Right forelimb (tissue), 1 donor: ENCODE measurements at regions not wholly inside any gene's neighbourhood (a gene's known extent, or its start where the extent isn't known, plus 50 kb on each side); places are given as distances from the start of the nearest gene placed in this dataset.

Experiments used
- DNase-seq: peaks from one replicate; pipeline ENCODE4 v3.0.0-alpha.2; 2018

DNA sequence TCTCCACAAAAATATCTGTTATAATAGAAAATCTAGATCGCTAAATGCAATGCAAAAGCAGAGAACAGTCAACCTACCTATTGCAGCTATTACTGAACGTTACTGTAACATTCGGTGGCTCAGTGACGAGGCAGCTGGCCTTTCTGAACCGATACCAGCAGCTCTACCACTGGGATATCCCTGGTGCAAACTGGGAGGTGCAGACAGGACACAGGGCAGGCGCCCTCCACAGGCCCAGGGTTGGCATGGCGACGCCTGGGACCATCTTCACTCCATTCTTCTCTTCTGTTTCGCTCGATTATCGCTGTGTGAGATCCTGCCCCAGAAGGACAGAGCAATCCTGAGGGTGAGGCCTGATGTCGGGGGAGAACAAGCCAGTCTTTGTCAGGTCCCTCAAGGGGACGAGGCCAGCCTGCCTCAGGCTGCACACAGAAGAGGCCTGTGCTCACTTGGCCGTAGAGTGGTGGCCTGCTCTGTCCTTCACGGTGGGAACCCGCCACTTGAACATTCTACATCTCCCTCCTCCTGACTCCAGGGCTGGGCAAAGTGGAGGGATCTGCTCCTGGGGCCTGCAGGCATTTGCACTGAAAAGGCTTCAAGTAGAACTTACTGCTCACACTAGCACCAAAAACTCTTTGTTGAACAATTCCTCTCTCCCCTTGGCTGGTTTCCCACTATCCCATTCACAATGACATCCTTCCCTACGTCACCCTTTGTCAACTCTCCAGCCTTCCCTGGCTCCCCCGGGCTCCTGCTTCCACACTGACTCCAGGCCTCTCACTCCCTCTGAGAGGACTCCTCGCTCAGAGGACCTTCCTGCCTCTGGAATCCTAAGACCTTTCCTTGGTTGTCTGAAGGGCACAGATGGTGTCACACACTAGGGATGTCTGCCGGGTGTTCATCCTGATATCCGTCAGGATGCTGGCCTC lies 49.7 kb downstream of the CYRIA start:
- peak; percentile 37 for DNase-seq

DNA sequence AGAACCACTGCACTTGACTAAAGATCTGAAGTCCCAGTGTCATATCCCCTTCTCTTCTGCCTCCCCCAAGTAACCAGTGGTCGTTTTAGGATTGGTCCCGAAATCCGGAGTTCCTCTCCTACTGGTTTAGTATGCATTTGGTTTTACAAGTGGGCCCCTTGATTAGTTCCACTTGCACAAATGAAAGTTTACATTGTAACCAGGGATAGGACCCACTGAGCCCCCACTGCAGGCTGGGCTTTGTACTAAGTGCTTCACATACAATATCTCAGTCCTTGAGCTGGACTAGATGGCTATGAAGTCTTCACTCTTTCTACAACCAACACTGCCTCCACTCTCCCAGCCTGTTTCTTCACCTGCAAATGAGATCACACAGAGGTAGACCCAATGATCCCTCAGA lies 50.4 kb downstream of the CYRIA start:
- no peak for DNase-seq

DNA sequence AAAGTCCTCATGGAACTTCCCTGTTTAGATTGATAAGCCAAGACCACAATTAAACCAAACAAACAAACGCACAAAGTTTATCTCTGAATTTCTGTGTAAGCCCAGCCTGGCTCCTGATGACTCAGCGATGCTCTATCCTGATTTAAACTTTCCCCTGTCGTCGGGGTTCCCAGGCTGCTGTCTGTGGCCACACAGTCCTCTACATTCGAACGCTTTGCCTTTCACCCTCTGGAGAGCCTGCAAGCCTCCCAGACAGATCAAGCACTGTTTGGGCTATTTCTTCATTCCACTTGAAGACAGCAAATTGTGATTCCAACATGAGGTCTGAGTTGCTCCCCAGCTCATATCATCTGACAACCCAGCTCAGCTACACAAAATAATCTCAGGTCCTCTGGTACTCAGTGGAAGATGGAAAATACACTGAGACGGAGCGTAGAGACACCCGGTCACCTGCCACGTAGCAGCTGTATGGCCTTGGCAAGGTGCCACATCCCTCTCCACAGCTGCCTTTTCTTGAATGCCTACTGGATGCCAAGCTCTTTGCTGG lies 51.2 kb downstream of the CYRIA start:
- no peak for DNase-seq

DNA sequence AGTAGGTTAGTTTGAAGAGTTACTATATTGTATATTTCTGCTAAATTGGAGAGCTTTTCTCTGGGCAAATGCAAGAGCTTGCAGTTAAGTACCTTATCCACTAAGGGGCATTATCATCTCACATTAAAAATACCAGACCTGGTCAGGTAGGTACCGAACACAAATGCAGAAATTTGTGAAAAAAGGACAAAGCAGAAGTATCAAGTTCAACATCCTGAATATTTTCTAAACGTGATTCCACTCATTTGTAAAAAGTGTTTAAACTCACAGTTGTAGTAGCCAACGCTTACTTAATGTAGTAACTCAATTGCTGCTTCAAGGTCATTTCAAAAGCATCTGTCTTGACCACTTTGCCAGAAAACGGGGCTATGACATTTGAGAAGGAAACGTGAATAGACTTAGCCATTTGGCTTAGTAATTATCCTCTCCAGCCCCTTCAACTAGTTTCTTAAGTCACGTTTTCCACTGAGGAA lies 52.1 kb downstream of the CYRIA start:
- no peak for DNase-seq

DNA sequence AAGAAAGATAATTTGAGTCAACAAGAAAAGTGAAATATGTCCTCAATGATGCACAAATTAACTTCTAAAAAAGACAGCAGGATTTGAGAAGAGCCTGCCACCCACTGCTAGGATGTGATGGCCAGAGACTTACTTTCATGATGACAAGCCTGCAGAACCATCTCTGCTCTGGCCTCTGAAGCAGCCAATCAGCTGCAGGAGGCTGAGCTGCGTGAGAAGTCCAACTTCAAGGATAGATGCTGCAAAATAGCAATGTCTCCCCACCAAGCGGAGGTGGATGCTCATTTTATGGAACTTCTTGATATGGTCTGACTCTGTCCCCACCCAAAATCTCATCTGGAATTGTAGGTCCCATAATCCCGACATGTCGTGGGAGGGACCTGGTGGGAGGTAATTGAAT lies 53.1 kb downstream of the CYRIA start:
- no peak for DNase-seq

DNA sequence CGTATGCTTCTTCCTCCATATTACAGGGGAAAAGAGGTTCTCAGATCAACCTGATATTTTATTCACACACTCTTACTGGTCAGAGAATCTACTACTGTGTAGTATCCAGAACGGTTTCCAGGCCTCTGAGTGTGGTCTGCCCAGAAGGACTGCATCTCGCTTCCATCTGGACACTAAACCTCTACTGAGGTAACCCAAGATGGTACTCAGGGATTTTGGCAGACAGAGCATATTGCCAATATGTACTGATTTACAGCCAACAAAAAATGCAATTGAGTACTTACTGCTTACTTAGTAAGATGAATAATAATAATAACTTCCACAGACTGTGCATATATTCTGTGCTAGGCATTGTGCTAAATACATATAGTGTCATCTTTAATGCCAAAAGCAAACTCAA lies 55.8 kb downstream of the CYRIA start:
- no peak for DNase-seq

DNA sequence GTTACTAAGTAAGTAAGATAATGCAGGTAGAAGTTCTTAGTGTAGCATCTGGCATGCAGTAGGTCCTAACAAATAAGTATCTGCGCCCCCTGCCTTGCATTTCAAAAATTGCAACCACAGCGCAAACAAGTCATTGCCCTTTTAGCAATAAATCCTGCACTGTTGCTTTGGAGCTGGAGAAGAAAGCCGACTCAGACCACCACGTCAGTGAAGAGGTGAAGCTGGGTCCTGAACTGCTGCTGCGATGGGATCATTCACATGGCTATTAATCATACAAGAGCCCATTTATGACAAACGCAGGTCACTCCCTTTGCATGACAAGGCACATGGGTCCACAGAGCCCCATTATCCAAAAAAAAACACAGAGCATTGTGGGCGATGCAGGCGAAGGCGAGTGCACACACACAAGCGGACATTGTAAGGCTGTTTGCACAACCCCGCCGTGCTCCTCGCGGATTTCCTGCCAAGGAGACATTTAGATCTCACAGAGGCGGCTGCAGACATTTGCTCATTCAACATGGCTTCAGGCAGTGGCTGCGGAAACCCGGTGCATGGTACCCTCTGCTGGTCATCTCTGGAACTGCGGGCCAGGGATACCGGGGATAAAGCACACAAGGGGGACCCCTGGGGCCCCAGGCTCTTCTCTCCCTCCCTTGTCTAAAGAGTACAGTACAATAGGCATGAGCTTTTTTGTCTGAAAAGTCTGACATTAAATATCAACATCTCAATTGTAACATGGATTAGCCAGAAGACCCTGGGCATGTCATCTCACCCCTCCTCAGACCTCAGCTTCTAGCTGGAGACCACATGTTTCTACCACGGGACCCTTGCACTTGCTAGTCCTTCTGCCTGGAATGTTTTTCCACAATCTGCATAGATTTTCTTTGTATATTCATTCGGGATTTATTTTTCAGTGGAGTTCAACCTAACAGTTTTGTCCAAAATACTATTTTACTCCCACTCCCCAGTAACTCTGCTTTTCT lies 56.7 kb downstream of the CYRIA start:
- DNase-seq: peak; percentile 90

DNA sequence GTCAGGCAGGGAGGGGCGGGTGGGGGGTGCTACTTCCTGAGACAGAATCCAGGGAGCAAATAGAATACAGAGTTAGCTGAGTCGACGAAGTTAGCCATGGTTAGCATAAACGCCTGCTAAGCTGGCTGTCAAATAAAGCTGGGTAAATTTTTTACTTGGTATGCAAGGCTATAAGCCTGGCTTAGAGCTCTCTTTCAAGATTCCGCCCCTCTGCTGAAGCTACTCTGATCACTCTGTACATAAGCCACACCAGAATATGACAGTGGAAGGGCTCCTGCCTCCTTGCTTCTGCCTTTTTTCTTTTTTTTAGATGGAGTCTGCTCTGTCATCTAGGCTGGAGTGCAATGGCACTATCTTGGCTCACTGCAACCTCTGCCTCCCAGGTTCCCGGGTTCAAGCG lies 58.3 kb downstream of the CYRIA start:
- DNase-seq: no peak

DNA sequence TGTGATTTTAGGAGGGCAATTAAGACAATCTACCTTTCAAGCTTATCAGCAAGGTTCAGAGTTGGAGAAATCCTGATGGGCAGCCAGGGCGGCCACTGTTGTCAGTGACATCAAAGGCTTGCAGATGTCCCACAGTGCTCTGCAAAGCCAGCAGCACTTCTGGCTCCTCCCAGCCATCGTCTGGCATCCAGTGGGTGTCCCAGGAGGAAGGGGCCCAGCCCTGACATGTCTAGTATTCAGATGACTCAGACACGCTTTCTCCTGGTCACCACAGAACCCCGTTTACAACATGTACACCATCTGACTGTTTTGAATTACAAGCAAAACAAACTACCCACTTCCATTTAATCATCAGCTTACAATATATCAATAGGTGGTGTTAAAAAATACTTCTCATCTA lies 61.4 kb downstream of the CYRIA start:
- no peak for DNase-seq

DNA sequence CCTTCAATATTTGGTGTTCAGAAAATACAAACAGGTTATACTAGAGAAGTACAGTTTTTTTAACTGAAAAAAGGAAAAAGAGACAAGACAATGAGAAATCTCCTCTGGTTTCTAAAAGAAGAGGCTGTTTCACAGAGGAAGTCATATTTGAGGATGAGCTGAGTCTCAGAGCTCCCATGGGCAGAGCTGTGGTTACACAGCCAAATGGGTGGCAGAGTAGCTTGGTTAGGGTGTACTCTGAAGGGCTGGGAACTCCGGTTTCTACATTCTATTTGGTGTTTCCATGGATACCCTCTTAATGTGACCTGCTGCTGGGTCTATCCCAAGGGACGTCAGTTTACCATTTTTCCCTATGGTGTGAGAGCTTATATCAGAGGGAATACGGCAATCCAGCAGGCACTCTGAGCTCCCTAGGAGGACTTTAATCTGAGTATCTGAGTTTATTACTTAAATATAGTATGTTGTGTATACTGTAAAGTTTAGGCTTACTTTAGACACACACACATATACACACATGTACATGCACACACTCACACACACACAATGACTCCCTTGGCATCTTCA lies 74.2 kb downstream of the CYRIA start:
- no peak for DNase-seq

DNA sequence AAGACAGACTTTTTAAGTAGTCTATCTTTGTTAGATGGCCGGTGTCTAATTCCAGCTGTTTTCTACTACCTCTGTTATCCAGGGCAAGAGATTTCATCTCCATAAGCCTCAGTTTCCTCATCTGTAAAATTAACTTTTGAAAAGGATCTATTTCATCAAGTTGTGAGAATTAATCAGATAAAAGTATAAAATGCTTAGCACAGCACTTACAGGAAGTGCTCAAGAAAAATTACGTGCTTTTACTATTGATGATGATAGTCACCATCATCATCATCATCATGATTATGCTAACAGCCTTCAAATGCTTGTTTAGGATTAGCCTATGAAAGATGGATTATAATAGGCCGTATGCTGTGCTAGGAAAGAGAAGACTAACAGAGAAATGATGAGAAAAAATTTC lies 76.2 kb downstream of the CYRIA start:
- DNase-seq: no peak

DNA sequence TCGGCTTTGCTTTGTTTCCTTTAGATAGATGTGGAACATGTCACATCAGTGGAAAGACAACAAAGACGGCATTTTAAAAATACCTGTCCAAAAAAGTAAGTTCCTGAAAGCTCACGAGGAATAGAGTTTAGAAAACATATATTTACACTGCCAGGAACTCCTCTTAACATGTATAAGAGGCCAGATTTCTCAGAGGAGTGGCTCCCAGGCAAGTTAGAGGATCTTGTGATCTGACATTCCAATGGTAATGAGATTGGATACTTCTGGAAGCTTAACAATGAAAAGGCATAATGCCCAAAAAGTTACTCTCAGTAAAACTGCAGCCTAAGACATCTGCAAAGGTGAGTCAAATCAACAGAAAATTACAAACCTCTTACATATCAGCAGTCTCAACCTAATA lies 77.1 kb downstream of the CYRIA start:
- no peak for DNase-seq

DNA sequence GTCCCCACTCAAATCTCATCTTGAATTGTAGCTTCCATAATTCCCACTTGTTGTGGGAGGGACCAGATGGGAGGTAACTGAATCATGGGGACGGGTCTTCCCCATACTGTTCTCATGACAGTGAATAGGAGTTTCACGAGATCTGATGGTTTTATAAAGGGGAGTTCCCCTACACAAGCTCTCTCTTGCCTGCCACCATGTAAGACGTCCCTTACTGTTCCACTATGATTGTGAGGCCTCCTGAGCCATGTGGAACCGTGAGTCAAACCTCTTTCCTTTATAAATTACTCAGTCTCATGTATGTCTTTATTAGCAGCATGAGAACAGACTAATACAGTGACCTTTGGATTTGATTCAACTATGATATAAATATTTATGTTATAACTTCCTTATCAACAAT lies 78.0 kb downstream of the CYRIA start:
- no peak for DNase-seq

DNA sequence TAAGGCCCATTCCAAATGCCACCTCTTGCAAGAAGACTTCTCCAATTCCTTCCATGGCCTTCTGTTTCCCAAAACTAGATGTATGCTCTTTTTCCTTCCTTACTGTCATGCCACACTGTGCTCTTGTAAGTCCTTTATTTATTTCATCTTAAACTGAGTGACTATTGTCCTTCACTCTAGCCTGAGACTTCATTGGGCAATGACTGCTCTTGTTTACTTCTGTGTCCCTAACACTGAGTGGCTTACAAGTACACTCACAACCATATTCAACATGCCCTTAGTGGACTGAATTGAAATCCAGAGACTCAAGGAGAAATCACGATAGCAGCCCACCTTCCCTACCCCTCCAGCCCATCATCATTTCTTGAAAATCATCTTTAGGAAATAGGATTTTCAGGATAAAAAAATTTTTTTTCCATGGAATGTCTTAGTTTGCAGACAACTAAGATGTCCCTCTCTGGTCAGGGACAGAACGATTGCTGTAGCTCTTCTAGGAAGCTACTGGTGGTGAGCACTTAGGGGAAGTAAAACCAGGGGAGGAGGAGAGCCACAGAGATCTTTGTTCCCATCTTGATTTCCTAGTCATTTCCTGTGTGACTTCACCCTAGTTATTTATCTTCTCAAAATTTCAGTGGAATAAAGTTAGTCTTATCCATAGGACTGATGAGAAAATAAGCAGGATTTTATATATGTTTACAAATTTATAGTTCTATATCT lies 80.7 kb downstream of the CYRIA start:
- no peak for DNase-seq

DNA sequence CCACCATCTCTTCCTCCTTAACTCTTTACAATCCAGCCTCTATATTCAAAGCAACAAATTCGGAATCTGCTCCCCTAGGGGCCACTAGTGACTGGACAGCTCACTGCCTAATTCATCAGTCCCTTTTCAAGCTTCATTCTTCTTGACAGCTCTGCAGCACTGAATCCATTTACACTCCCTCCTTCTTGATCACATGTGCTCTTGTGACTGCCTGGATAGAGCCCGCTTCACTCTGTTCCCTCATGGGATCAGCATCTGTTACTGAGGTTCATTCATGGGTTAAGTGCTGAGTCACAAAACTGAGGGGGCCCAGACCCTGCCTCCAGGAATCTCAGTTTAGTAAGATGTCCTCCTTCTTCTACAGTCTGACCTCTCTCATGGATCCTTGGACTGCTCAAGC lies 81.5 kb downstream of the CYRIA start:
- DNase-seq: no peak

DNA sequence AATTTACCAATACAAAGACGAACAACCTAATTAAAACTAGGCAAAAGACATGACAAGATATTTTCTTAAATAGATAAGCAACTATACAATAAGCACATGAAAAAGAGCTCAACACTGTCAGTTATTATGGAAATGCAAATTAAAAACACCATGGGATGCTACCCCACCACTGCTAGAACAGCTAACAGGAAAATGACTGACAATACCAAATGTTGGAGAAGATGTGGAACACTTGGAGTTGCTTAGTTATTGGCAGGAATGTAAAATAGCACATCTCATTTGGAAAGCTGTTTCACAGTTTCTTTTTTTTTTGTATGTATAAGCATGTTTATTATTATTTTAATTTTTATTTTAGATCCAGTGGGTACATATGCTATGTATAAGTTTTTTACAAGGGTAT lies 84.4 kb downstream of the CYRIA start:
- DNase-seq: no peak

DNA sequence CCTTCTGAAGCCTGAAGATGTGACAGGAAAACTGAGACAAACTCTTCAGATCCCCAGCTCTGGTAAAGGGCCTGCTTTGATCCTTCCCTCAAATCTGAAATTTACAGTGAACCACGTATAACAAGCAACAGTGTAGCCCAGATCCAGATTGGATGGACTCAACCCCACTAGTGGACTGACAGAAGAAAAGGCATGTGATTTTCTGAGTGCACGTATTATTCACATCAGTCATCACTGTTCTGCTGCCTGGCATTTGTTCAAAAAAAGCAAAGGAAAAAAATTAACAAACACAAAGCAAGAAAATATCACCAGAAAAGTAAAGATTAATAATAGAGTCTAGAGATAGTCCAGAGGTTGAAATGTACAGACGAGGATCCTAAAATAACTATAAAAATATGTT lies 87.6 kb downstream of the CYRIA start:
- no peak for DNase-seq

DNA sequence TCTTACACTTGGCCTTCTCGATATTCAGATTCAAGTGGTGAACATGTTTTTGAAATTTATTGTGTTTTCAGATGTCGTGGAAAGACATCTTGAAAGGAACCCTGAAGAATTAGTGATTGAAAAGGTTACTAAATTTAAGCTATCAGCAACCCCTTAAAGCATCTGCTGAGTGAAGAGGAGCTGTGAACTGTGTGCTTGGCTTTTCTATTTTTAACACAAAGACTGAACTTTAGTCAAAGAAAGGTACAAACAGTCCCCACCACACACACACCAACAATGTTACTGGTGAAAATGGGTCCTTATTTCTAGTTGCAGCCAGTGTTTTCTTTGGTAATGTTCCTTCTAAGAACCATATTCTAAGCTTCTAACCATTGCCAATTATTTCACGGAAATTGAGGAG lies 95.1 kb downstream of the CYRIA start:
- DNase-seq: no peak

DNA sequence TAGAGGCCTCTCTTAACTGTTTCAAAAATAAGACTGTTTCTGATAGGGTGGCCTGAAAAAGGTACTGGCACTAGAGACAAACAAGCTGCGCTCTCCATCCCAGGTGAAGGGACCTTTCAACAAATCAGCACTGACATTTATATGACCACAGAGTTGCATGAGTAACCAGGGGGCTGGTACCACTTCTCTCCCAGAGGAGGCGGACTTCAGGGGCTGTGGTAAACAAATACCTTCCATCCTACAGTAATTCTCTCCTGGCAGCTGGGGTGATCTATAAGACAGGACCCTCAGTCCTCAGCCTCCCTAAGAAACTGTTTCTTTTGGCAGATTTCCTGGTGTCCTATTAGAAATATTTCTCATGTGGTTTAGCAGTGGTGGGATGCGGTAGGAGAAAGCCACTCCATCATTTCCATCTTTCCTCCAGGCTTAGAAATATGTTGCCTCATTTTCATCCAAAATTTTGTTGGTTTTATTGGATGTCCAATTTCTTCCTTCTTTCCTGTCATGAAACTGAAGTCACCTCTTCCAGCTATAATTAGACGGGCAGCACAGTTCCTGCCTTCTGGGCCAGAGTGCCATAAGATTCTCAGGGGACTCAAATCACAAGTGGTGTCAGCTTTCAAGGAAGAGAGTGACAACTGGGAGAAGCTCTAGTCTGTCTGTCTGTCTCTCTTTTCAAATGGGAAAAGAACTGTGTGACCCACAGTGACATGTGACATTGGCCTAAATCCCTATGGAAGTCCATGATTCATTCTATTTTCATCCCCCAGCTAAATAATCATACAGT lies 96.4 kb downstream of the CYRIA start:
- DNase-seq: no peak

DNA sequence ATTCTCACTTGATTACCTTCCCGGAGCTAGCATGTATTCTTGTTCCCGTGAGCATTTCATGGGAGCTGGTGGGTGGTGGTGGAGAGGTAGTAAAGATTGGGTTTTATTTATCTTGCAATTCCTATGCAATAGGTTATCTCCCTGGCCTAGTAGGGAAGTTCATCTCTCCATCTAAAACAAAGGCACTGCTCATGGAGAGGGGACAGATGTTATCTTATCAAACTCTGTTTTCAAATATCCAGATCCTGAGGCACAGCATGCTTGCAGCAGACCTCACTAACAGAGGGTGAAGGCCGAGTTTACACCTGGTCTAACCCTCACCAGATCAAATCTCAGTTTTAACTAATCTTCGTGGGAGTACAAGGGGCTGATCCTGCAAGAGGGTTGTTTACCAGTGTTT lies 98.9 kb downstream of the CYRIA start:
- no peak for DNase-seq

DNA sequence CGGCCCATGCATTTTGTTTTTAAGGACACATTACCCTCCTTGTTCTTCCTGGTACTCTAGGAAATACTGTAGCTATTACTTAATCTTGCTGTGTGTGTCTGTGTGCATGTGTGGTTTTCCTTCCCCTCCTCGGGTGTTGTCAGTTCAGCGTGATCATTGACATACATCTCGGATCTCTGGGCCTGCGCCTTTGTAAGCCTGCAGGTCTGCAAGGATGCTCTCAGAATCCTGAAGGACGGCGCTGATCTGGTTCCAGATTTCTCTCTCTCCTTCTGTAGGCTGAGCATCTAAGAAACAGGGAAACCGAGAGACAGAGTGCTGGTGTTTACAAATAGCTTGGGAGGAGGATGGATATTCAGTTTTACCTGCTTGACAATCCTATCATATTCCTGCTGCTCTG lies 100.2 kb downstream of the CYRIA start:
- DNase-seq: no peak

DNA sequence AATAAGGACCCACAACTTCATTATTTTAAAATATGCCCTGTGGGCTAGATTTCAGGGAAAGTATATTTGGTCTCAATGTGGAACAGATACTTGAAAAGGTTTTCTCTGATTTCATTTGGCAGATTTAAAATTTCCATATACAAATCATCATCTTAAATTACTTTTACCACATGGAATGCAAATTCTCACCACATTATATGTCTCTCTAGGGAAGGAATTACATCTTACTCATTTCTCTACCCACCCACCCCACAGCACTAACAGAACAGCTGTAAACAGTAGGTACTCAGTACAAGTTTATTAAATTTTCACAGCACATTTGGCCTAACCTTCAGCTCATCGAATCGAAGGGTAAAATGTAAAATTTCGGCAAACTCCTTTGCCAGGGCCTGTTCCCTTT lies 104.0 kb downstream of the CYRIA start:
- no peak for DNase-seq
